ENCODE measurements at regions not wholly inside any gene's neighbourhood (a gene's known extent, or its start where the extent isn't known, plus 50 kb on each side); places are given as distances from the start of the nearest gene placed in this dataset.
"Not testable (repeated sequence)": the region's sequence is repeated elsewhere in the genome, so short reads cannot be mapped to it uniquely, and the experiment has no call there.

DNA sequence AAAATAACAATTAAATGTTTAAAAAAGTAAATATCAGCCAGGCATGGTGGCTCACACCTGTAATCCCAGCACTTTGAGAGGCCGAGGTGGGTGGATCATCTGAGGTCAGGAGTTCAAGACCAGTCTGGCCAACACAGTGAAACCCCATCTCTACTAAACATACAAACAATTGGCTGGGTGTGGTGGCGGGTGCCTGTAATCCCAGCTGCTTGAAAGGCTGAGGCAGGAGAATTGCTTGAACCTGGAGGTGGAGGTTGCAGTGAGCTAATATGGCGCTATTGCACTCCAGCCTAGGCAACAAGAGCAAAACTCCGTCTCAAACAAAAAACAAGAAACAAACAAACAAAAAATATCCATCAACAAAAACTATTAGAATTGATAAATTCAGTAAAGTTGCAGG is 77.5 kb downstream of the SNX5 start:
- not testable (repeated sequence) for DNase-seq

DNA sequence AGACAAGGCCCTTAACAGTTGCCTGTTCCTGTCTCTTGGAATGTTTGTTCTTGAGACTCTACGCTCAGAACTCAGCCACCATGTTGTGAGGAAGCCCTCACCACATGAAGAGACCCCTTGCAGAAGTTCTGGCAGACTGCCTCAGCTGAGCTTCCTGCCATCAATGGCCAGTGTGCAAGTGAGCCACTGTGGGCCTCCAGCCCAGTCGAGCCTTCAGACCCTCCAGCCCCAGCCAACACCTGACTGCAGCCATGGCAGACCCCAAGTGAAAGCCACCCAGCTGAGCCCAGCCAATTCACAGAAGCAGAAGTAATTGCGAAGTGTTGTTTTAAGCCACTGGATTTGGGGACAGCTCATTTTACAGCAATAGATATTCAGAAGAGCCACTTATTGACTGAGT is 78.3 kb downstream of the SNX5 start:
- DNase-seq: no peak

DNA sequence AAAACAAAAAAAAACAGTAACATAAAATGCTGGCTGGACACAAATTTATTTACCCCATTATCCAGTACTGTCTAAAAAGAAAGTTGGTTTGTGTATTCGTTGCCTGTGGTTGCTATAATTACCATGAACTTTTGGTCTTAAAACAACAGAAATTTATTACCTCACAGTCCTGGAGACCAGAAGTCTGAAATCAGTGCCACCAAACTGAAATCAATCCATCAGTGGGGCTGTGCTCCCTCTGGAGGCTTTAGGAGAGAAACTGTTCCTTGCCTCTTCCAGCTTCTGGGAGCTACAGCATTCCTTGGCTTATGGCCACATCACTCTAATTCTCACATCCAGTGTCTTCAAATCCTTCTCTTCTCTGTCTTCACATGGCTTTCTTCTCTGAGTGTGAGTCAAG is 79.4 kb downstream of the SNX5 start:
- DNase-seq: no peak

DNA sequence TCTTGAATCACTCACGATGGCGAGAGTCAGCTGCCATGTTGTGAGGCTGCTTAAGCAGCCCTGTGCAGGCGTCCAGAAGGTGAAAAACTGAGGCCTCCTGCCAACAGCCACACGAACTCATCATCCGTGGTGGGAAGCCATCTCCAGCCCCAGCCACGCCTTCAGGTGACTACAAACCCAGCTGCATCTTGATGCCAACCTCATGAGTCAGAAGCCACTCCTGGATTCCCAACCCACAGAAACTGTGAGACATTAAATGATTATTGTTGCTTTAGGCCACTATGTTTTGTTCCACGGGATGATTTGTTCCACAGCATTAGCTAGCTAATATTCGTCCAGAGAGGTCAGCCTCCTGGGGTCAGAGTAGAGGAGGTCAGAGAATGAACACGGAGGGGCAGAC is 80.5 kb downstream of the SNX5 start:
- DNase-seq: no peak

DNA sequence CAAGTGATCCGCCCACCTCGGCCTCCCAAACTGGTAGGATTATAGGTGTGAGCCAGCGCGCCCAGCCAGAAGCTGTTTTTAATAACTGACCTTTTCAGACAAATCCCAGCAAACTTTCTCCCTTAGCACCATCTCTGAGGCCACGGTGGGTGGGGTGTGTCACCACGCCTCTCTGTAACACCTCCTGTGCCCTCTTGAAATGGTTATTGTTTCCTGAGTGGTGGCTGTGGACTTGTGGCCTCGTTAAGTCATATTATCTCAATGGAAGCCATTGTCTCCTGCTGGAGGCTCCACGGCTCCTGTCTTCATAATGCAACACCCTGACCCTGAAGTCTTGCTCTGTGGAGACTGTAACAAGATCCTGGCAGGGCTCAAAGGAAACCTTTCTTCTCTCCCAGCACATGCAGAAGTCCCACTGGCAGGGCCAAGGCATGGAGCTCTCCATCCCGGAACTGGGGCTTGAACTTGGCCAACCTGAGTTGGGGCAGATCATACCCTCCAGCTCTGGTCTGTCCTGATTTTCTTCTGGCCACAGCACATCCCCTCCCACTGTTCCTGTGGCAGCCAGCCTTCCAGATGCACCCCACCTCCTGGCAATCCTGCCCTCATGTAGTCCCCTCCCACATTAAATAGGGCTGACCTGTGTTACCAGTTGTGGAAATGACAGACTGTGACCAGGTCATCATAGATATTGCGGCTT is 81.1 kb downstream of the SNX5 start:
- DNase-seq: no peak

DNA sequence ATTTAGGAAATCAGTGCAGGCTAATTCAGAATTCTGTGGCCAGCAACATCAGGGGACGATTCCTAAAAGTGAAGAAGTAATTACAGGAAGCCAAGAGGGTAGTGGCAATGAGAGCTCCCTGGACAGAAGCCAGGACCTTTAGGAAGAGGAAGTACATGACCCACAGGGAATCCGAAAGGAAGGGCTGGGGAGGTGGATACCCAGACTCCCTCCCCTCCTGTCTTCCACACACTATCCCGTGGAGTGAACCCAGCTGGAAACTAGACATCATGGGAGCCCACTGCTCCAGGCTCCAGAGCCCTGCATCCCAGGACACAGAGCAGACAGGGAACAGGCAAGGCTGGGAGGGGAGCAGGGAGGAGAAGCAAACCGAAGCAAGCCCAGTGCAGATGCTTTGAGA is 83.0 kb downstream of the SNX5 start:
- no peak for DNase-seq

DNA sequence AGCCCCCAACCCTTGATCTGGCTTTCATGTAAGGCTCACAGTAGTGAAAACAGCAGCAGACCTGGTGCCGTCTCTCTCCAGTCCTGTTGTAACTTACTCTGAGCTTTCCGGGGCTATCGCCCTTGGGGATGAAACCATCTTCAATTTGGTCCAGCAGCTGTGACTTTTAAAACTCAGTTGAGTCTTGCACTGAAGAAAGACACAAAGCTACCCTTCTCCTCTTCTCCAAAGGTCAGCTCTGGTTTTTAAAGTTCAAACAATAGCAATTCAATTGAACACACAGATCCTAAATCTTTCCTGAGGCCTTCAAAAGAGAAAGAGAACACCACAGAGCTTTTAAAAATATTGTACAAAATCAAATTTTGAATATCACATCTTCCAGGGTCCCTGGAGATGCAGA is 83.5 kb downstream of the SNX5 start:
- DNase-seq: no peak

DNA sequence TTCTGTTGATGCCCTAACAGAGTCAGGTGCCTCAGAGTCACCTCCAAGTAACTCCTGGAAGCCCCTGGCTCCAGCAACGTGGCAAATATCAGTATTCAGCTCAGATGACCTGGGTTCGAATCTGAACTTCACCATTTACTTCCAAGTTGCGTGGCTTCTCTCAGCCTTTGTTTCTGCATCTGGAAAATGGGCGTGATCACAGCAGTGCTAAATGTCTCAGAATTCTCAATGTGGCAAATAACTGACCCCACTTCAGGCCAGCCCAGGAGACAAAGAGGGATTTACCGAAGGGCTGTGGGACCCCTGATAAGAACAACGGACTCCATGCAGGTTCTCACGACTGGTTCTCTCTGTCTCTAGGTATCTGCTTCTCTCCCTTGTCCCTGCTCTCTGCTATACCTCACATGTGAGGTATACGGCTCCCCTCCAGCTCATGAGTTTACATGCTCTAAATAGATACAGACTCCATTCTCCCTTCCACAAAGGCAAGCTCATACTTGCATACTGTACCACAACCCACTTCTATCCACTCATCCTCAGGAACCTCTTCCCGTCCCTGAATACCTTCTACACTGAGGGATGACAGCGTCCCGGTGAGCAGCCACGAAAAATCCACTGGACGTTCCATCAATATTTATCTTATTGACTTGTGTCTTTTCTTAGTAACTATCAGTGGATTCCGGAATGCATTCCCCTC is 84.1 kb downstream of the SNX5 start:
- no peak for DNase-seq

DNA sequence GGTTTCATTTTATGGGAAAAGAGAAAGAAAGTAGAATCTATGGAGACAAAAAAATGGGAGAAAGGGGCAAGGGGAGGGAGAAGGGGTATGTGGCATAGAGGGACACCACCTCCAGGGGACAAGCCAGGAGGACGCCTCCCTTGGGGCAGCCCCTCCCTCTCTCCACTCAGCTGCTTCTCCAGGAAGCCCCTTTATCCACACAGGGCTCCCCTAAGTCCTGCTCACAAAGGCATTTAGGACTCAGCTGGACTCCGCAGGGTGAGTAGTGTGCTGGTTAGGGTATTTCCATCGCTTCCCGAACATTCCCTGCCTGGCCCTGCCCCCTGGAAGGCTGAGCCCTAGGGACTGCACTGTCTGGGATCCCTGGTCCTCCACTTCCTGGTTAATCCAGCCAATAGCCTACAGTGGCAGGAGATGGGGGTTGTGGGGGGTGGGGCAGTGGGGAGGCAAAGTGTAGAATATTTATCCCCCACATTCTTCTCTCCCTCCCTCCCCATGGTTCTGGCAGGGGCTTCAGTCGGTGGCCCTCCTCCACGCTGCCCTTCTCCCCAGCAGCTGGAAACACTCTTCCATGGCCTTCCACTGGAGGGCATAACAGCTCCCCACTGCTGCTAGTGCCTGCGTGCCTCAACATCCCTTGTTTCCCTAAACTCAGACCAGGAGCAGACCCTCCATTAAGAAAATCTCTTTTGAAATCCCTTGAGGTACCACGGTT is 84.8 kb downstream of the SNX5 start:
- DNase-seq: no peak

DNA sequence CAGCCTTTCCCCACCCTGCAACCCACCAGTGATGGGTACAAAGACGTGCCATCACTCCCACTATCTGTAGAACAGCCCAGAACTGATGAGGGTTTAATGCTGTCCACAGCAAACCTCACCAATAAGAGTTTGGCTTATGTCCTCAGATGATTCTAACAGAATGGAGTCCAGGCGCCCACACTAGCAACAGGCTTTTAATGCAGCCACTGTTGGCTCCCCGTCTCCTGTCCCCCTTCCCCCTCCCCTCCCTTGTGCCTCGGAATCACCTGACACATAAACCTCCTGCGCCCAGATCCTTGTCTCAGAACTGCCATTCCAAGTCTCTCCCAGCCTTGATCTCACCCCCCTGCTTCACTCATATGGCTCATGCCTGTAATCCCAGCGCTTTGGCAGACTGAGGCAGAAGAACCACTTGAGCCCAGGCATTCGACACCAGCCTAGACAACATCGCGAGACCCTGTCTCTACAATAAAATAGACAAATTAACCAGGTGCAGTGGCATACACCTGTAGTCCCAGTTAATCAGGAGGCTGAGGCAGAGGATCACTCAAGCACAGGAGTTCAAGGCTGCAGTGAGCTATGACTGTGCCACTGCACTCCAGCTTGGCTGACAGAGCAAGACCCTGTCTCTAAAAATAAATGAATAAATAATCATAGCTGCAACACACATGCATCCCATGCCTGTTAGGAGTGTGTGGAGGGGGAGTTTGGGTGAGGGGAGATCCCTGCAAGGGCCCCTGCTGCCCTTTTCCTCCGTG is 85.6 kb downstream of the SNX5 start:
- no peak for DNase-seq

DNA sequence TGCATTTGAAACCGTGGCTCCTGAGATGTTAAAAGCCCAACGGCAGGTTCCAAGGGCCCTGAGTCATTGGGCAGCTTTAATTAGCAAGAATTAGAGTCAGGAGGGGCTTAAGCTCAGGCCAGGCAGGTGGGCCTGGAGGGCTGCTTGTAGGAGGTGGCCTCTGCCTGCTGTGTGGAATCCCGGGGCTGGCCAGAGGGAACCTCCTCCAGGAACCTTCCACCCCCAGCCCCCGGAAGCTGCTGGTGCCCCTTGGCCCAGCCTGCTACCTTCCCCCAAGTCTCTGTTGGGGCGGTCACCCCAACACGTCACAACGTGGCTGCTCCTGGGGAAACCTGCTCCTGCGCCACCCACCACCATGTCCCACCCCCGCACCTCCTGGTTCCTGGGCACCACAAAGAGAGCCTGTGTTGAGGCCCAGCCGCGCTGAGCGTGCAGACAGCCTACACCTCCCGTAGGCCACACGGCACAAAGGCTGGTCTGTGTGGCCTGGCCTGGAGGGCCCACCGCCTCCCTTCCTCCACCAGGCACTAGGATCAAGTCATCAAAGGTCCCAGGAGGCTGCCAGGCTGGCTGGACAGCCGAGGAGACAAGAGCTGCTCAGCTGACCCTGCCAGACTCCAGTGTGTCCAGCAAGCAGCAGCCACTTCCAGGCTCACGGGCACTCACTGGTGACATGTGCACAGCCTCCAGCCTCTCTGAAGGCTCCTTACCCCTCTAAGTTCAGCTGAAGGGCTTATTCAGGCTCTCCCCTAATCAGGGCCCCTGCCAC is 86.3 kb downstream of the SNX5 start:
- no peak for DNase-seq

DNA sequence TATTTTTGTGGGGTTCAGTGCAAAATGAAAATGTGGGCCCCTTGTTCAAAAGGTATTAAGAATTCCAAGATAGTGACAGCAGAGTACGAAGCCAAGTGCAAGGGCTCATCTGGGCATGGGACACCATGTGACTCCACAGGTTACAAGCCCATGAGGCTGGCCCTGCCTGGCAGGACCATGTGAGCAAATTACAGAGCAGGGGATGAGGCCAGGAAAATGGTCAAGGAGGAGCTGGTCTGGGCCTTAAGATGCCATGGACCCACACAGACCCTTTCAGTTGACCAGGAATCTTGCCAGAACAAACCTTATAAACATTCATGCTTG is 86.9 kb downstream of the SNX5 start:
- no peak for DNase-seq

DNA sequence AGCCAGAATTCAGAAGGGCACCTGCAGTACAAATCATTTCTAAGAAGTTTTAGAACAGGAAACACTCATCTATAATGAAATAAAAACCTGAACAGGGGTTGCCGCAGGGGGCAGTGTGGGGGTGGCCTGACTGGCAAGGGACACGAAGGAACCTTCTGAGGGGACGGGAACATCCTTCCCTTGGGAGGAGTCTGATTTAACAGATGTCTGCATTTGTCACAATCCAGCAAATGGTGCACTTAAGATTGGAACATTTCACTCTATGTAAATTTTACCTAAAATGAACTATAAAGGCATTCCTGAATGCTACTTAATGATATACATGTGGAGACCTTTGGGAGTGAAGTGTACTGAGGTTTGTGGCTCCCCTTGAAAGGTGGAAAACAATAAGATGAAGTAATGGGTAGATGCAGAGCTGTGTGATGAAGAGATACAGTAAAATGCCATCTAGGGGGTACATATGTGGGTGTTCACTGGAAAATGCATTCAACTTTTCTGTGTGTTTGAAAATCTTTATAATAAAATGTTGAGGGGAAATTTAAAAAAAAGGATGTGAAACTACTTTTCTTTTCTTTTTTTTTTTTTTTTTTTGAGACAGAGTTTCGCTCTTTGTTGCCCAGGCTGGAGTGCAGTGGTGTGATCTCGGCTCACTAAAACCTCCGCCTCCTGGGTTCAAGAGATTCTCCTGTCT is 89.5 kb downstream of the SNX5 start:
- no peak for DNase-seq

DNA sequence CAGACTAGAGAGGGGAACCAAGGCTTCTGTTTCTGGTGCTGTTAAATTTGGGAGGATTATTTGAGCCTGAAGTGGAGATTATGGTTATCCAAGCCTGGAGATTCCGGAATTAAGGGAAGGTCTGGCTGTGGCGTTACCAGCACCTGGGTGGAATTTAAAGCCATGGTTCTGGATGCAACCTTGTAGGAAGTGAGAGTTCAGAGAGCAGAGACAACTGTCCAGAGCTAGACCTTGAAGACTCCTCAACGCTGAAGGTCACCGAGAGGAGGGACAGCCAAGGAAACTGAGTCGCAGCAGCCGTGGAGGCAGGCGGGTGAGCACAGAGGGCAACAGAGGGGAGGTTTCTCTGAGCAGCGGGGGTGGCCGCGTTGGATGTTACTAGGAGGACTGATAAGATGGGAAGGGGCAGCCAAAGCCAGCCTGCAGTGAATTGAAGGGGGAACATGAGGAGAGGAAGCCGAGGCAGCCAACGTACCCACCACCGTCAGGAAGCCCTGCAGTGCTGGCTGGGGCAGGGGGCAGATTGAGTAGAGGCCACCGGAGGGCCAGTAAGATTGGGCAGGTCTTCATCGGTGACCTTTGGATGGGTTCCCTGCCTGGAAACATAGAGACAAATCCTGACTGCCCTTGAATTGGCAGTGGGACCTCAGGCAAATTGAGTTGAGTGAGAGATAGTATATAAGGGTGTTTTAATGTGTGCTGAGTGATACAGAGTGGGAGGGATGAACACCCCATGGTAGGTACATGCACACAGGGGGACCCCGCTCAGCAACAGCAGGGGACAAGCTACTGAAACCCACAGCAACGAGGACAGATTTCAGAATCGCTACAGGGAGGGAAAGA is 90.3 kb downstream of the SNX5 start:
- no peak for DNase-seq

DNA sequence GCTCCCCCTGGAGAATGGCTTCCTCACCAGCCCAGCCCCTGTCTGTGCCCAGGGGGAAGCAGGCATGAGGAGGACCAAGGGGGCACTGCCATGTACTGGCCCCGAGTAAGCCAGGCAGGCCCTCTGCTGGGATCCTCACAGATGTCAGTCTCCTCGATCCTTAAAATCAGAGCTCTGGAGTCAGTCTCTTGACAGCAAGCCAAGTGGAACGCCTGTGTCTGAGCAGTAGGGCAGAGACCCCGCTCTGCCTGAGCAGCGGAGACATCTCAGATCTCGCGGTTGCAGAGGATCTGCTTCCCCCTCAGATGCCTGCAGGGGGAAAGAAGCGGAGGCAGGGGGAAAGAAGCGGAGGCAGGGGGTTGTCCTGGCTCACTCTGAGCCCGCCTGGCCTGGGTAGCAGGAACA is 92.6 kb downstream of the SNX5 start:
- no peak for DNase-seq

DNA sequence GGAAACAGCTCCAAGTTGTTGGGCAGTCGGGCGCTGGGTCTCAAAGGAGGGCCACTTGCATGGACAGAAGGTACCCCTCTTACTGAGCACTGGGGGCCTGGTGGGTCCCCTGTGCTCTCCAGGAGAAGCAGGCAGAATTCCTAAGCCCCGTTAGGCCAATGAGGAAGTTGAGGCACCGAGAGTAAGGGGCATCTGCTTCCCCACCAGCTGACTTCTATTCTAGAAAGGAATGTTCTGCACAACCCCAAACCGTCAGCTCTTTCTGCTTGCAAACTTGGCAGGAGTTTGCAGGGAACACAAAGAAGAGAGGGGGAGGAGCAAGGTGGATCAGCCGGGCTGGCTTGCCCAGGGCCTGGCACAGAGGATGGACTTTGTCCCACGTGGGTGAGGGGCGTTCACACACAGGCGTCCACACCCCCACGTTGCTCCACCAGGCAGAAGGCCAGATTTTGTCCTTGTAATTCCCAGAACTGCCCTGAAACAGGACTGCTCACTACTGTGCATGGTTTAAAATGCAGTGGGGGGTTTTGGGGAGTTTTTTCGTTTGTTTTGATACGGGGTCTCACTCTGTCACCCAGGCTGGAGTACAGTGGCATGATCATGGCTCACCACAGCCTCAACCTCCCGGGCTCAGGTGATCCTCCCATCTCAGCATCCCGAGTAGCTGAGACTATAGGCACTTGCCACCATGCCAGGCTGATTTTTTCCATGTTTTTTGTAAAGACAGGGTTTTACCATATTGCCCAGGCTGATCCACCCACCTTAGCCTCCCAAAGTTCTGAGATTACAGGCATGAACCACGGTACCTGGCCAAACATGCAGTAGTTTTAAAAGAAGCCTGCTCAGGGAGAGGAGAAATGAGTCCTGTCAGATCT is 93.3 kb downstream of the SNX5 start:
- DNase-seq: no peak

DNA sequence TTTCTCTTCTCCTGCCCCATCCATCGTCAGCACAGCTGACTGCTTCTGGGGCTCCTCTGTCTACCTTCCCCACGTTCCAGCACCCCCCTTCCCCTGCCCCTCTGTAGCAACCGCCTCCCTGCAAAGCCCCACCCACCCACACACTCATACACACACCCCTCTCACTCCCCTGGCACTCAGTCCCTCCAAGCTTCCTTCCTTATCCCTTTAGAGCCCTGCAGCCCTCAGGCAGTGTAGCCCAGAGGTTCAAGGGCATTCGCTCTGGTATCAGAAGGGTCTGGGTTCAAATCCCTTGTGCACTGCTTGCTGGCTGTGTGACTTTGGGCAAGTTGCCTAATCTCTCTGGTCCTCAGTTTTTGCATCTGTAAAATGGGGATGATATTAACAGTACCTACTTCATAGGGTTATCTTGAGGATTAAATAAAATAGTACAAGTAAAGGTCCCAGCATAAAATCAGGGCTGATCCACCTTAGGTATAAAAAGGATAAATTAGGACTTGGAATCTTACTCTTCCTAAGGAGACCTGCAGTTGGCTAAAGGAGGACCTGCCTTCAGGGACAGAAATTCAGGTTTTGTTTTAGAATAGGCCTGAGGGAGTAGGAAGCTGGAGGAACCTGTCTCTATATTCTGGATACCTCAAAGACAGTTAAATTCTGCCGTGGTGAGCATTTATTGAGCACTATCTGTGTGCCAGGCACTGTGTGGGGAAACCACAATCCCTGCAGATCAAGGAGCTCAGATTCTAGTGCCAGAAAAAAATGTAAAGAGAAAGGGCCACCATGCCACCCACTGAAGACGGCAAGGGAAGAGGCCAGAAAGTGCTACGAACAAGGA is 94.1 kb downstream of the SNX5 start:
- no peak for DNase-seq

DNA sequence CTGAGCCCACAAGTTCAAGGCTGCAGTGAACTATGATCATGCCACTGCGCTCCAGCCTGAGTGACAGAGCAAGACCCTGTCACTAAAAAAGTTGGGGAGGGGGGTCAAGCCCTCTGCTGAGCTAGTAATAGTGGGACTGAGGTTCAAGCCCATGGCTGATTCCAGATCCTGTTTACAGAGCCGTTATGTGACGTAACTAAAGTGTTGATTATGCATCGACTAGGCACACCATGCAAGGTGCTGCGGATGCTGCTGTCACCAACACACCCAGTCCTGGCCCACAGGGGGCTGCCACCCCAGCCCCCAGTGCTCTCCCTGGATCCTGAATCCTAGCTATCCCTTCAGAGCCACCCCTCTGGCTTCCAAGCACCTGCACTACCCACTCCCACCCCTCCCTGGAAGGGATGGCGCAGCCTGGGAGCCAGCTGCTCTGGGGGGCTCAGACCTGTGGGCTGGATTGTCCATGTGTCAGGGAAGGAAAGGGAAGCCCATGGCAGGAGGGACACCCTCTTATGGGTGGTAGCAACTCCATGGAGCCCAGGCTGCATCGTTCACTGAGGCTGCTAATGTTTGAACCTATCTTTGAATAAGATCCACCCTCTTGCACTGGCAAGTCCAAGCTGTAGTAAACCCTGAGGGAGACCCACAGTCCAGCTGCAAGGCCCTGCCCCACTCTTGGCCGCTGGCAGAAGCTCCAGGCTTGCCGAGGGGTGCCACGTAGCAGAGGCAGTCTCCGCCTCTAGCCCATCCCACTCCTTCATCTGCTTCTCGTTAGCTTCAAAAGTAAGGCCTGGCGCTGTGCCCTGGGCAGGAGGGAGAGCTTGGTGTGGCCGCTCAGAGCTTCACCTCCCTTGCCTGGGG is 95.0 kb downstream of the SNX5 start:
- no peak for DNase-seq
